HG03521 (cell line): ENCODE measurements at regions not wholly inside any gene's neighbourhood (a gene's known extent, or its start where the extent isn't known, plus 50 kb on each side); places are given as distances from the start of the nearest gene placed in this dataset.
"Not testable (repeated sequence)": the region's sequence is repeated elsewhere in the genome, so short reads cannot be mapped to it uniquely, and the experiment has no call there.

ENCODE experiments used
- ATAC-seq: cut with Tn5 transposase; IDR thresholded peaks from one replicate; pipeline ENCODE4 v1.9.1; 2021; ENCODE audit warnings: mild to moderate bottlenecking, moderate library complexity; ENCODE audit not compliant: unreplicated experiment

GRCh38 chr13:61654481-61654880 lies 238.8 kb upstream of the PCDH20 start:
- ATAC-seq = no peak

GRCh38 chr13:61648547-61648946 lies 232.9 kb upstream of the PCDH20 start:
- no peak for ATAC-seq

- no peak for ATAC-seq
Observed at GRCh38 chr13:61612192-61612591, 196.5 kb upstream of the PCDH20 start.

- no peak for ATAC-seq
Observed at GRCh38 chr13:61608138-61608537, 192.5 kb upstream of the PCDH20 start.

GRCh38 chr13:61600360-61601033 lies 184.8 kb upstream of the PCDH20 start:
- no peak for ATAC-seq

- ATAC-seq = no peak
Observed at GRCh38 chr13:61592489-61592888, 176.8 kb upstream of the PCDH20 start.

- no peak for ATAC-seq
Observed at GRCh38 chr13:61575973-61576372, 160.3 kb upstream of the PCDH20 start.

GRCh38 chr13:61563645-61564044 lies 148.0 kb upstream of the PCDH20 start:
- no peak for ATAC-seq

- ATAC-seq = no peak
Observed at GRCh38 chr13:61546911-61547310, 131.3 kb upstream of the PCDH20 start.

GRCh38 chr13:61546413-61546812 lies 130.8 kb upstream of the PCDH20 start:
- ATAC-seq = no peak

GRCh38 chr13:61536433-61536832 lies 120.8 kb upstream of the PCDH20 start:
- no peak for ATAC-seq

- no peak for ATAC-seq
Observed at GRCh38 chr13:61531383-61532065, 115.9 kb upstream of the PCDH20 start.

GRCh38 chr13:61519214-61519613 lies 103.6 kb upstream of the PCDH20 start:
- not testable (repeated sequence) for ATAC-seq

GRCh38 chr13:61508936-61509335 lies 93.3 kb upstream of the PCDH20 start:
- ATAC-seq = no peak

- no peak for ATAC-seq
Observed at GRCh38 chr13:61500176-61500575, 84.5 kb upstream of the PCDH20 start.

GRCh38 chr13:61495648-61496047 lies 80.0 kb upstream of the PCDH20 start:
- ATAC-seq = no peak

- not testable (repeated sequence) for ATAC-seq
Observed at GRCh38 chr13:61493556-61493955, 77.9 kb upstream of the PCDH20 start.

GRCh38 chr13:61486496-61486895 lies 70.8 kb upstream of the PCDH20 start:
- ATAC-seq = no peak

- ATAC-seq = no peak
Observed at GRCh38 chr13:61485128-61485765, 69.6 kb upstream of the PCDH20 start.

GRCh38 chr13:61477619-61478018 lies 62.0 kb upstream of the PCDH20 start:
- ATAC-seq = no peak

- ATAC-seq = no peak
Observed at GRCh38 chr13:61470786-61471185, 55.1 kb upstream of the PCDH20 start.

- no peak for ATAC-seq
Observed at GRCh38 chr13:61466280-61466679, 50.6 kb upstream of the PCDH20 start.
